Putamen (tissue), 1 donor: ENCODE measurements at regions not wholly inside any gene's neighbourhood (a gene's known extent, or its start where the extent isn't known, plus 50 kb on each side); places are given as distances from the start of the nearest gene placed in this dataset.

Experiments
- DNase-seq: peaks from one replicate; pipeline ENCODE4 v3.0.0-alpha.2; 2016; ENCODE audit warnings: low spot score

- no peak for DNase-seq
Observed at GRCh38 chr20:58565461-58566175, 50.4 kb upstream of the APCDD1L start.
